ENCODE measurements at regions not wholly inside any gene's neighbourhood (a gene's known extent, or its start where the extent isn't known, plus 50 kb on each side); places are given as distances from the start of the nearest gene placed in this dataset.

GRCh38 chr4:137623013-137623412 lies 90.7 kb upstream of the PCDH18 start:
- TF ChIP-seq EZH2phosphoT487 (IDR thresholded peaks at IDR 0.05; ENCODE audit: borderline replicate concordance, low read depth, low read length) (no peak), CTCF (conservative IDR thresholded peaks at IDR 0.05; ENCODE audit: low read length) (no peak)
- CTCF ChIA-PET (ENCODE audit: unreplicated experiment) = no interaction called here
- H3K4me2 ChIP-seq (ENCODE audit: low read length) = no peak overlapping the region

GRCh38 chr4:137621056-137621455 lies 88.8 kb upstream of the PCDH18 start:
- TF ChIP-seq CTCF (conservative IDR thresholded peaks at IDR 0.05; ENCODE audit: low read length) (no peak), EZH2phosphoT487 (IDR thresholded peaks at IDR 0.05; ENCODE audit: borderline replicate concordance, low read depth, low read length) (no peak)
- no peak for DNase-seq (ENCODE audit: low spot score)
- ChIA-PET CTCF (ENCODE audit: unreplicated experiment) (no interaction called here), POLR2A (no interaction called here)
- Histone ChIP-seq H3K4me1 (ENCODE audit: insufficient read depth, low read length, poor library complexity, severe bottlenecking) (no peaks in the 10 kb centered on the region), H2AFZ (ENCODE audit: low read length) (no peak overlapping the region), H3K27ac (ENCODE audit: low read depth, low read length, poor library complexity, severe bottlenecking) (no peak overlapping the region), H3K4me2 (ENCODE audit: low read length) (no peak overlapping the region), H3K36me3 (ENCODE audit: insufficient read depth, low read length) (no peaks in the 10 kb centered on the region), H3K9me2 (ENCODE audit: insufficient read depth, low read length) (no peaks in the 10 kb centered on the region), H3K4me3 (ENCODE audit: low read depth, low read length, poor library complexity, severe bottlenecking) (no peak overlapping the region), H3K9me3 (ENCODE audit: low read length) (no peaks in the 10 kb centered on the region), H3K79me2 (ENCODE audit: insufficient read depth, low read depth, low read length) (no peaks in the 10 kb centered on the region), H4K20me1 (ENCODE audit: insufficient read depth, low read length) (no peaks in the 10 kb centered on the region)
- intact Hi-C loops (cut with micrococcal nuclease; ENCODE audit: unreplicated experiment) = no loop called here
- no TSS peak for BruUV-seq (replicated peaks)

More at GRCh38 chr4:137623013-137623412, 90.7 kb upstream of the PCDH18 start:
- Histone ChIP-seq H3K4me3 (ENCODE audit: low read depth, low read length, poor library complexity, severe bottlenecking) (no peak overlapping the region), H3K9me3 (ENCODE audit: low read length) (no peaks in the 10 kb centered on the region), H3K36me3 (ENCODE audit: insufficient read depth, low read length) (no peaks in the 10 kb centered on the region), H4K20me1 (ENCODE audit: insufficient read depth, low read length) (no peaks in the 10 kb centered on the region), H3K79me2 (ENCODE audit: insufficient read depth, low read depth, low read length) (no peaks in the 10 kb centered on the region), H2AFZ (ENCODE audit: low read length) (no peak overlapping the region), H3K4me1 (ENCODE audit: insufficient read depth, low read length, poor library complexity, severe bottlenecking) (no peaks in the 10 kb centered on the region), H3K9me2 (ENCODE audit: insufficient read depth, low read length) (no peaks in the 10 kb centered on the region), H3K27ac (ENCODE audit: low read depth, low read length, poor library complexity, severe bottlenecking) (no peak overlapping the region)
- no peak for DNase-seq (ENCODE audit: low spot score)
- POLR2A ChIA-PET = interaction anchor here (0.6 kb wide), 1 partner anchor 162 kb away, joined by 3 read pairs; no protein-coding TSS in a partner anchor
- no TSS peak for BruUV-seq (replicated peaks)
- intact Hi-C loops (cut with micrococcal nuclease; ENCODE audit: unreplicated experiment) = no loop called here

- POLR2A ChIA-PET = interaction anchor here (1.3 kb wide), 1 partner anchor 15 kb away, joined by 3 read pairs; no protein-coding TSS in a partner anchor
- Histone ChIP-seq H3K4me2 (ENCODE audit: low read length) (no peak overlapping the region), H3K9me2 (ENCODE audit: insufficient read depth, low read length) (no peaks in the 10 kb centered on the region), H3K27ac (ENCODE audit: low read depth, low read length, poor library complexity, severe bottlenecking) (no peak overlapping the region), H4K20me1 (ENCODE audit: insufficient read depth, low read length) (no peaks in the 10 kb centered on the region), H3K9me3 (ENCODE audit: low read length) (no peaks in the 10 kb centered on the region), H3K36me3 (ENCODE audit: insufficient read depth, low read length) (no peaks in the 10 kb centered on the region), H3K4me3 (ENCODE audit: low read depth, low read length, poor library complexity, severe bottlenecking) (no peak overlapping the region), H3K4me1 (ENCODE audit: insufficient read depth, low read length, poor library complexity, severe bottlenecking) (no peaks in the 10 kb centered on the region), H3K79me2 (ENCODE audit: insufficient read depth, low read depth, low read length) (no peaks in the 10 kb centered on the region), H2AFZ (ENCODE audit: low read length) (no peak overlapping the region)
- CTCF ChIA-PET (ENCODE audit: unreplicated experiment) = no interaction called here
- no peak for DNase-seq (ENCODE audit: low spot score)
- TF ChIP-seq EZH2phosphoT487 (IDR thresholded peaks at IDR 0.05; ENCODE audit: borderline replicate concordance, low read depth, low read length) = no peak
- no peak for TF ChIP-seq CTCF (conservative IDR thresholded peaks at IDR 0.05; ENCODE audit: low read length)
- no TSS peak for BruUV-seq (replicated peaks)
- intact Hi-C loops (cut with micrococcal nuclease; ENCODE audit: unreplicated experiment) = no loop called here
Observed at GRCh38 chr4:137614491-137614890, 82.2 kb upstream of the PCDH18 start.
